Uterus (tissue), 3 donors: ENCODE measurements at regions not wholly inside any gene's neighbourhood (a gene's known extent, or its start where the extent isn't known, plus 50 kb on each side); places are given as distances from the start of the nearest gene placed in this dataset.
"Not testable (repeated sequence)": the region's sequence is repeated elsewhere in the genome, so short reads cannot be mapped to it uniquely, and the experiment has no call there.

Source experiments
- DNase-seq, 2 donors: peaks; one replicate each; pipeline ENCODE4 v3.0.0-alpha.2; 2019 to 2020
- H3K27ac ChIP-seq, 2 donors: fragments of 200-600 bp; sonication (generic); 1 replicate in 1 of 2; 2 replicates in 1 of 2; pipeline ENCODE4 v1.5.1; 2016 to 2018
- H3K27me3 ChIP-seq, 2 donors: fragments of 200-600 bp; sonication (generic); one replicate each; pipeline ENCODE4 v1.5.1; 2018 to 2019; ENCODE audit warnings: control low read depth in 1 of 2
- H3K36me3 ChIP-seq, 2 donors: fragments of 200-600 bp; sonication (generic); one replicate each; pipeline ENCODE4 v1.5.1; 2019; ENCODE audit warnings: control low read depth in 1 of 2
- H3K4me1 ChIP-seq, 2 donors: fragments of 200-600 bp; sonication (generic); one replicate each; pipeline ENCODE4 v1.5.1; 2018 to 2019; ENCODE audit warnings: control low read depth in 1 of 2
- H3K4me3 ChIP-seq, 2 donors: fragments of 200-600 bp; sonication (generic); 1 replicate in 1 of 2; 2 replicates in 1 of 2; pipeline ENCODE4 v1.5.1; 2018 to 2019; ENCODE audit warnings: mild to moderate bottlenecking in 1 of 2
- H3K9me3 ChIP-seq, 2 donors: fragments of 200-600 bp; sonication (generic); one replicate each; pipeline ENCODE4 v1.5.1; 2019; ENCODE audit warnings: control low read depth in 1 of 2
- CTCF ChIP-seq, 4 experiments: fragments of 200-600 bp in 2 of 4; fragments of 450-650 bp in 2 of 4; sonication (generic) in 2 of 4; IDR thresholded peaks; one replicate each; pipeline ENCODE4 v1.5.1; 2016 to 2019; ENCODE audit warnings: antibody characterized with exemption in 4 of 4, mild to moderate bottlenecking in 2 of 4, moderate library complexity in 1 of 4
- POLR2A ChIP-seq, 2 donors: fragments of 450-650 bp; IDR thresholded peaks; one replicate each; pipeline ENCODE4 v1.6.1; 2016; ENCODE audit warnings: antibody characterized with exemption in 2 of 2, mild to moderate bottlenecking in 1 of 2, moderate library complexity in 1 of 2
- intact Hi-C: fragments of 100-400 bp; cut with DNase I; formaldehyde crosslinking; loops from one replicate; pipeline ENCODE4 v1.15.1; 2023; ENCODE audit warnings: low total_unique reads
- donor health status: DM: yes; HTN: yes; CAD: no.

DNA sequence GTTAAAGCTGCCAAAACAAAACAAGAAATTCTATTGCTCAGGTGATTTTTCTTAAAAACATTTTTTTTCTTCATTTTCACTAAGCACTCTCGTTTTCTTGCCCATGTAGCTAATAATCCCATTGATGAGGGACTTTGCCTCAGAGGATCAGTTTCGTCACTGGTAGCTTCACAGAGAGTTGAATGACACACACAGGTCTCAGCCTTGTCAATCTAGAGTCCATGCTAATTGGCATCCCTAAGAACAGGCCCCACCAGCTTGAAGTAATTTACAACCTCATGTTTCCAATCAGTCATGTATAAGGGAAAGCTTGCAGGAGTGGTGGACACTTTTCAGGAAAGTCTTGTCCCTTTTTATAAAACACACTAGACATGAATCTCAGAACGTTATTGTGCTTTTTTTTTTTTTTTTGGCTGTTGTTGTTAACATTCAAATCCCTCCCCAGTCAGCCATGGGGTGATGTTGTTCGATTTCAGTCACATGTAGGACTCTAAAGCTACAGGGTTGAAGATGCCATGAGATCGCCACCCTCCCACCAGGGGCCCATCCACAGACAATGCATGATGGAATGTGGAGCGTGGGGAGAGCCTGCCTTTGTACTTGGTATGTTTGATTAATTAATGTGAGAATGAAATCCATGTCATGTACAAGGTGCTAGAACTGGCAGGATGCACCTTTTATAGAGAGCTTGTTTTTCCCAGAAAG is 232.4 kb upstream of the FZD8 start:
- Histone ChIP-seq H3K4me1 (peaks cover 0 to 5% of the 10 kb centered on the region in 2 donors), H3K27me3 (no peaks in the 10 kb centered on the region), H3K27ac (peak overlapping the region in 1 of 2 donors; percentile 34), H3K4me3 (no peak overlapping the region), H3K36me3 (no peaks in the 10 kb centered on the region), H3K9me3 (no peaks in the 10 kb centered on the region)
- intact Hi-C loops: no loop called here
- TF ChIP-seq CTCF (IDR thresholded peaks at IDR 0.05) (no peak), POLR2A (IDR thresholded peaks at IDR 0.05) (no peak)
- no peak for DNase-seq

DNA sequence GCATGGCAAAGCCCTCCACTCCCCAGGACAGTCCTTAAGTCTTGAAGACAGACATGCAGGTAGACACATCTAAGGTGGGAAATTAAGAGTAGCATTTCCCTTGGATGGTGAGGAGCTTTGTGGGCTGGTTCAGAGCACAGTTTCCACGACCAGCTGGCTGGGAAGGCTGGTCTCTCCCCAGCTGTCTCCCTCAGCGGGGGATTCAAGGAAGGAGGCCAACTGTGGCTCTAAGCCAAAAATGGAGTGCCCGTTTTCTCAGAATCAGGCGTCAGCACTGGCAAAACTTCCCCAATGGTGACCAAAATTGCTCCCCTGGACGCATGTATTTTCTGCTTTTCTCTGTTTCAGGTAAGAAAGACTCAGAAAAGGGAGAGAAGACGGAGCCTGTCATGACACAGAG is 230.6 kb upstream of the FZD8 start:
- DNase-seq: no peak
- H3K36me3 ChIP-seq: no peaks in the 10 kb centered on the region
- no peaks in the 10 kb centered on the region for H3K27me3 ChIP-seq
- intact Hi-C loops: no loop called here
- H3K27ac ChIP-seq: no peak overlapping the region
- H3K9me3 ChIP-seq: no peaks in the 10 kb centered on the region
- TF ChIP-seq POLR2A (IDR thresholded peaks at IDR 0.05) (no peak), CTCF (IDR thresholded peaks at IDR 0.05) (no peak)
- peaks cover 0 to 5% of the 10 kb centered on the region in 2 donors for H3K4me1 ChIP-seq
- H3K4me3 ChIP-seq: no peak overlapping the region

DNA sequence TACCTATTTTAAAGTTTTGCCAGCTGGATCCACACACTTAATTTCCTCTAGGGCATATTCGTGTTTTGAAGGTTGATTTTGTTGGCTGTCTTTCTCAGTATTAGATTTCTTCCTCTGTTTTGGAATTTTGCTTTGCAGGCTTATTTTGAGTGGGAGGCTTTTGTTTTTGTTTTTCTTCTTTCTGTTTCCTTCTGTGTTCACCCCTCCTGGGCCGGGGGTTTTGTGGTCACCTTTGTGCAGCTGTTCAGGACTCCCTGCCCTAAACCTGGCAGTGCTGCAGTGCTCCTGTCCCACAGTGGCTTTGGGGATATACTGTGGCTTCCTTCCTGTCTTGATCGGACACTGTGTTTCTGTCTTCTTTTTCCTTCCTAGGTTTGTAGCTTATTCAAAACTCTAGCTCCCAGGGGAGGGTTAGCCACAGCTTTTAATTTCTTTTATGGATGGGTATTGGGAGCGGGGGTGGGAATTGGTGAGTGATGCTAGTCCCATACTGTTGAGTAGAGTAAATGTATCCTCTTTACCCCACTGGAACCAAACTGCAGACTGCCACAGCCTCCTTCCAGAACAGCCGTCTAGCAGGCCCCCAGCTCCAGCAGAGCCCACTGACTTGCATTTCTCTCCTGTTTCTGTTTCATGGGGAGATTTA is 228.7 kb upstream of the FZD8 start:
- no peak for DNase-seq
- intact Hi-C loops: no loop called here
- H3K27ac ChIP-seq: no peak overlapping the region
- H3K36me3 ChIP-seq: no peaks in the 10 kb centered on the region
- peaks cover 0 to 5% of the 10 kb centered on the region in 2 donors for H3K4me1 ChIP-seq
- H3K27me3 ChIP-seq: no peaks in the 10 kb centered on the region
- H3K4me3 ChIP-seq: no peak overlapping the region
- TF ChIP-seq CTCF (IDR thresholded peaks at IDR 0.05) (no peak), POLR2A (IDR thresholded peaks at IDR 0.05) (no peak)
- H3K9me3 ChIP-seq: peaks cover 0 to under 1% of the 10 kb centered on the region in 2 donors

DNA sequence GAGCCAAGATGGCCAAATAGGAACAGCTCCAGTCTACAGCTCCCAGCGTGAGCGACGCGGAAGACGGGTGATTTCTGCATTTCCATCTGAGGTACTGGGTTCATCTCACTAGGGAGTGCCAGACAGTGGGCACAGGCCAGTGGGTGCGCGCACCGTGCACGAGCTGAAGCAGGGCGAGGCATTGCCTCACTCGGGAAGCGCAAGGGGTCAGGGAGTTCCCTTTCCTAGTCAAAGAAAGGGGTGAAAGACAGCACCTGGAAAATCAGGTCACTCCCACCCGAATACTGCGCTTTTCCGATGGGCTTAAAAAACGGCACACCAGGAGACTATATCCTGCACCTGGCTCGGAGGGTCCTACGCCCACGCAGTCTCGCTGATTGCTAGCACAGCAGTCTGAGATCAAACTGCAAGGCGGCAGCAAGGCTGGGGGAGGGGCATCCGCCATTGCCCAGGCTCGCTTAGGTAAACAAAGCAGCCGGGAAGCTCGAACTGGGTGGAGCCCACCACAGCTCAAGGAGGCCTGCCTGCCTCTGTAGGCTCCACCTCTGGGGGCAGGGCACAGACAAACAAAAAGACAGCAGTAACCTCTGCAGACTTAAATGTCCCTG is 216.7 kb upstream of the FZD8 start:
- H3K27me3 ChIP-seq, intact Hi-C loops: not testable (repeated sequence)

DNA sequence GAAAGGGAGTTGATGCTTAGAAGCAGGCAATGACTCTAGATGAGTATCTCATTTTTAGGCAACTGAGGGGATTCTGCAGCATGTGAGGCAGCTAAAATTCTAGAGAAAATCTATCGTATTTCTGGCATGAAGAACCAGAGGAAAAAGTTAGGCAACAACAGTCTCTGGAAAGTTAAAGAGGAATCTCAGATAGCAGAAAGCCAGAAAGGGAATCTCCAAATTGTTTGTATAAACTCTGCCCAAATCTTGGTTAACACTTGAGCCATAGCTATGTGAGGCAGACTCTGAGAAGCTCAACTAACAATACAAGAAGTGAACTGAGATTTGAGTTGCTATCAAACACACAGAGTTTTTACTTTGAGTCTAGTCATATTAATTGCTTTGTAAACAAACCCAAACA is 215.8 kb upstream of the FZD8 start:
- DNase-seq: no peak
- TF ChIP-seq CTCF (IDR thresholded peaks at IDR 0.05) (no peak), POLR2A (IDR thresholded peaks at IDR 0.05) (no peak)
- intact Hi-C loops: no loop called here

More for the DNA sequence above, 216.7 kb upstream of the FZD8 start:
- H3K36me3 ChIP-seq, H3K4me3 ChIP-seq, H3K9me3 ChIP-seq, DNase-seq, H3K4me1 ChIP-seq, H3K27ac ChIP-seq: not testable (repeated sequence)

More for the DNA sequence above, 215.8 kb upstream of the FZD8 start:
- H3K4me3 ChIP-seq: no peak overlapping the region
- no peaks in the 10 kb centered on the region for H3K9me3 ChIP-seq
- no peaks in the 10 kb centered on the region for H3K4me1 ChIP-seq
- H3K27me3 ChIP-seq: no peaks in the 10 kb centered on the region
- H3K27ac ChIP-seq: no peak overlapping the region
- H3K36me3 ChIP-seq: no peaks in the 10 kb centered on the region
